GM12878 (cell line): ENCODE measurements at regions not wholly inside any gene's neighbourhood (a gene's known extent, or its start where the extent isn't known, plus 50 kb on each side); places are given as distances from the start of the nearest gene placed in this dataset.

ENCODE experiments used
- ATAC-seq: fragments of 200-7000 bp; cut with Tn5 transposase; 3 replicates; pipeline ENCODE4 v1.9.1; 2020; ENCODE audit warnings: mild to moderate bottlenecking, moderate library complexity
- BruUV-seq: library from RNA; stranded (reverse); fragments of 400-500 nt; replicated peaks from 2 replicates; lab custom pipeline; 2021; lab: Mats Ljungman, UMichigan
- CTCF ChIA-PET: fragments of 300-600 bp; sonication (Branson Sonifier 250); formaldehyde crosslinking; extraction: SDS; loops from one replicate; lab custom pipeline; 2021; ENCODE audit warnings: inconsistent platforms; lab: Yijun Ruan, JAX
- POLR2A ChIA-PET: fragments of 350-600 bp; formaldehyde crosslinking; extraction: SDS; loops from one replicate; lab custom pipeline; 2021; ENCODE audit warnings: inconsistent platforms; lab: Charles Lee
- RAD21 ChIA-PET: fragments of 300-600 bp; sonication (Branson Sonifier 250); formaldehyde crosslinking; loops from one replicate; lab custom pipeline; 2023; ENCODE audit warnings: antibody characterized with exemption; ENCODE audit not compliant: unreplicated experiment; lab: Charles Lee
- SMC1A ChIA-PET: fragments of 300-600 bp; sonication (Branson Sonifier 250); formaldehyde crosslinking; loops from one replicate; lab custom pipeline; 2023; ENCODE audit not compliant: unreplicated experiment, uncharacterized antibody; lab: Charles Lee
- DNase-seq: peaks from one replicate; pipeline ENCODE4 v3.0.0-alpha.2; 2011; ENCODE audit warnings: low read depth, low spot score
- FAIRE-seq: peaks from 3 replicates; lab custom pipeline; 2011; peaks lifted over from hg19 to GRCh38; lab: Jason Lieb, UNC
- H2AFZ ChIP-seq: 2 replicates; pipeline ENCODE4 v1.6.0; 2011; ENCODE audit warnings: low read depth, low read length, control low read depth; ENCODE audit not compliant: control insufficient read depth
- H3K27ac ChIP-seq: 2 replicates; pipeline ENCODE4 v1.5.1; 2011; ENCODE audit warnings: control low read depth; ENCODE audit not compliant: control insufficient read depth, insufficient read depth
- H3K27me3 ChIP-seq, 2 experiments: replicated peaks in 1 of 2; 2 replicates each; pipeline versions ENCODE4 v1.6.0 to v1.6.1; 2011; ENCODE audit warnings: low read length in 1 of 2; ENCODE audit not compliant: control insufficient read depth in 2 of 2, insufficient read depth in 2 of 2
- H3K36me3 ChIP-seq, 2 experiments: 2 replicates each; pipeline ENCODE4 v1.5.1; 2011; ENCODE audit warnings: low read length in 1 of 2; ENCODE audit not compliant: control insufficient read depth in 2 of 2, insufficient read depth in 2 of 2
- H3K4me1 ChIP-seq: 2 replicates; pipeline ENCODE4 v1.6.1; 2011; ENCODE audit warnings: mild to moderate bottlenecking, low read length, moderate library complexity, mixed read lengths; ENCODE audit not compliant: control insufficient read depth, insufficient read depth
- H3K4me2 ChIP-seq: 2 replicates; pipeline ENCODE4 v1.6.0; 2011; ENCODE audit warnings: control low read depth; ENCODE audit not compliant: control insufficient read depth, insufficient read depth
- H3K4me3 ChIP-seq: fragments of 200-600 bp; sonication (generic); 2 replicates; pipeline ENCODE4 v1.5.1; 2016
- H3K79me2 ChIP-seq: 2 replicates; pipeline ENCODE4 v1.6.0; 2011; ENCODE audit warnings: low read length; ENCODE audit not compliant: control insufficient read depth, insufficient read depth
- H3K9ac ChIP-seq: 2 replicates; pipeline ENCODE4 v1.8.0; 2011; ENCODE audit warnings: low read length, control low read depth, mixed read lengths; ENCODE audit not compliant: control insufficient read depth, insufficient read depth
- H3K9me3 ChIP-seq: replicated peaks from 3 replicates; pipeline ENCODE4 v1.5.1; 2011; ENCODE audit warnings: mild to moderate bottlenecking, low read length; ENCODE audit not compliant: control insufficient read depth, insufficient read depth
- H4K20me1 ChIP-seq: 2 replicates; pipeline ENCODE4 v1.6.0; 2011; ENCODE audit not compliant: control insufficient read depth, insufficient read depth
- BHLHE40 ChIP-seq, 2 experiments: fragments of 450-650 bp in 1 of 2; IDR thresholded peaks; 2 replicates each; pipeline ENCODE4 v1.6.1; 2011 to 2017; ENCODE audit warnings: low read depth in 2 of 2, borderline replicate concordance in 1 of 2, improper control_type of control experiment in 1 of 2, low read length in 1 of 2, mild to moderate bottlenecking in 1 of 2
- CUX1 ChIP-seq: IDR thresholded peaks from 2 replicates; pipeline ENCODE4 v1.6.1; 2012; ENCODE audit warnings: improper control_type of control experiment, low read depth, low read length; ENCODE audit not compliant: insufficient replicate concordance
- EED ChIP-seq: sonication (generic); IDR thresholded peaks from 2 replicates; pipeline ENCODE4 v1.6.1; 2016; ENCODE audit warnings: antibody characterized with exemption, low read depth
- RAD51 ChIP-seq: fragments of 450-650 bp; IDR thresholded peaks from 2 replicates; pipeline ENCODE4 v1.6.1; 2016; ENCODE audit warnings: moderate library complexity, mild to moderate bottlenecking, inconsistent platforms
- SPI1 ChIP-seq: IDR thresholded peaks from 2 replicates; pipeline ENCODE4 v1.6.1; 2011; ENCODE audit warnings: low read depth, mild to moderate bottlenecking, low read length, moderate library complexity, borderline replicate concordance; ENCODE audit not compliant: insufficient read depth
- WGBS: methylation state at CpG from one replicate; pipeline ENCODE4 v1.1.6; 2016; ENCODE audit warnings: low lambda C conversion rate; ENCODE audit not compliant: insufficient replicate concordance, insufficient coverage; ENCODE audit errors: missing lambda C conversion rate; 5-methylcytosine and 5-hydroxymethylcytosine counted together
- in situ Hi-C: fragments of 300-500 bp; cut with MboI; formaldehyde crosslinking; loops from 9 replicates; pipeline ENCODE4 v1.14.3; 2018; ENCODE audit warnings: mixed read lengths
- intact Hi-C: fragments of 100-400 bp; cut with micrococcal nuclease; formaldehyde crosslinking; loops from one replicate; pipeline ENCODE4 v1.14.2; 2022; ENCODE audit not compliant: unreplicated experiment
- TF ChIP-seq, protein P1 (sequence below): fragments of 450-650 bp; formaldehyde crosslinking; IDR thresholded peaks from 2 replicates; pipeline ENCODE4 v1.5.0; 2022; ENCODE audit warnings: mild to moderate bottlenecking, missing genetic modification characterization

DNA sequence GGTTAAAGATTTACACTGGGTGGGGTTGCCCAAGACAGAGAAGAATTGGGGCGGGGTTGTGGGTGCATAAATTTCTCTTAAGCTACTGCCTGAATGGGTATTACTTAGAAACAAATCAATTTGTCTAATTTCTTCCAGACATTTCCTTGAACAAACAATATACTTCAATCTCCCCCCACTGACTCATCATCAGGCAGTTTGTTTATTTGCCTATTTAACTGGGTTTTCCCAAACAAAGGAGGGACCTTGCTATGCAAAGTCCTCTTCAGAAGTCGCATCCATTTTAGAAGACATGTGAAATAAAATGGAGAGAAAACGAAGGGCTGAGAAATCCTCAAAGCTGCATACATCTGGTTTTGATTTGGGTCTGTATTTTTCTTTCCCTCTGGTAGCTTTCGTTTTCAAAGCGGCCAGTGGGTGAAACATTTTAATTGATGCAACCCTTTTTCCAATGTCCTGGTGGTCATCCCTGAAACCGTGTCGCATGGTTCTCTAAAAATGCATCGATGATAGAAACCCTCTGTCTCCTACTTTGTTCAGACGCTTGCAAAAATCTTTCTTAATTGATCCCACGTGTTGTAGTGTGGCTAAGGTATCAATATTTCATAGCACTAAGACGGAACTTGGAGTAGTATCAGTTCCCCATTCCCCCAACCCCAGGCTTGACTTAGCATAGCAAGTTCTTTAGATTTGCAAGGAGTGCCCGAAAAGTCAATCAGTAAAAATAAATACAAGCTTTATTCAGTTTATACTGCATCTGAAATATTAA is 115.1 kb upstream of the MXRA5 start:
- no peaks in the 10 kb centered on the region for H3K79me2 ChIP-seq
- CTCF ChIA-PET: no interaction called here
- POLR2A ChIA-PET: no interaction called here
- no peaks in the 10 kb centered on the region for H3K4me1 ChIP-seq
- DNase-seq (peak; percentile 2), ATAC-seq (peak; percentile 88), FAIRE-seq (peak; percentile 13)
- no peaks in the 10 kb centered on the region for H4K20me1 ChIP-seq
- RAD21 ChIA-PET: no interaction called here
- no peaks in the 10 kb centered on the region for H3K9me3 ChIP-seq
- H3K9ac ChIP-seq: no peak overlapping the region
- H3K27me3 ChIP-seq: no peaks in the 10 kb centered on the region
- no peak overlapping the region for H3K4me3 ChIP-seq
- BruUV-seq: no TSS peak
- 44% methylated on average over 12 of the region's 12 CpGs for WGBS
- in situ Hi-C loops (no loop called here), intact Hi-C loops (no loop called here)
- no peak overlapping the region for H3K4me2 ChIP-seq
- no peaks in the 10 kb centered on the region for H3K36me3 ChIP-seq
- TF ChIP-seq, protein P1, sequence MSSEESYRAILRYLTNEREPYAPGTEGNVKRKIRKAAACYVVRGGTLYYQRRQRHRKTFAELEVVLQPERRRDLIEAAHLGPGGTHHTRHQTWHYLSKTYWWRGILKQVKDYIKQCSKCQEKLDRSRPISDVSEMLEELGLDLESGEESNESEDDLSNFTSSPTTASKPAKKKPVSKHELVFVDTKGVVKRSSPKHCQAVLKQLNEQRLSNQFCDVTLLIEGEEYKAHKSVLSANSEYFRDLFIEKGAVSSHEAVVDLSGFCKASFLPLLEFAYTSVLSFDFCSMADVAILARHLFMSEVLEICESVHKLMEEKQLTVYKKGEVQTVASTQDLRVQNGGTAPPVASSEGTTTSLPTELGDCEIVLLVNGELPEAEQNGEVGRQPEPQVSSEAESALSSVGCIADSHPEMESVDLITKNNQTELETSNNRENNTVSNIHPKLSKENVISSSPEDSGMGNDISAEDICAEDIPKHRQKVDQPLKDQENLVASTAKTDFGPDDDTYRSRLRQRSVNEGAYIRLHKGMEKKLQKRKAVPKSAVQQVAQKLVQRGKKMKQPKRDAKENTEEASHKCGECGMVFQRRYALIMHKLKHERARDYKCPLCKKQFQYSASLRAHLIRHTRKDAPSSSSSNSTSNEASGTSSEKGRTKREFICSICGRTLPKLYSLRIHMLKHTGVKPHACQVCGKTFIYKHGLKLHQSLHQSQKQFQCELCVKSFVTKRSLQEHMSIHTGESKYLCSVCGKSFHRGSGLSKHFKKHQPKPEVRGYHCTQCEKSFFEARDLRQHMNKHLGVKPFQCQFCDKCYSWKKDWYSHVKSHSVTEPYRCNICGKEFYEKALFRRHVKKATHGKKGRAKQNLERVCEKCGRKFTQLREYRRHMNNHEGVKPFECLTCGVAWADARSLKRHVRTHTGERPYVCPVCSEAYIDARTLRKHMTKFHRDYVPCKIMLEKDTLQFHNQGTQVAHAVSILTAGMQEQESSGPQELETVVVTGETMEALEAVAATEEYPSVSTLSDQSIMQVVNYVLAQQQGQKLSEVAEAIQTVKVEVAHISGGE: no peak
- TF ChIP-seq BHLHE40 (IDR thresholded peaks at IDR 0.05; ENCODE audit: borderline replicate concordance in 1 of 2, low read depth in 2 of 2, low read length in 1 of 2): peak in 1 of 2 experiments; percentile 9; a peak in 1 of 4 replicates
- no peak for TF ChIP-seq EED
- TF ChIP-seq RAD51: peak; percentile 20; the same call in 1 of the 2 replicates
- peak; percentile 83 for TF ChIP-seq SPI1
- peak; percentile 81 for TF ChIP-seq CUX1
- SMC1A ChIA-PET: interaction anchor here (0.9 kb wide), 1 partner anchor 34 kb away, joined by 3 read pairs; no protein-coding TSS in a partner anchor
- no peak overlapping the region for H2AFZ ChIP-seq
- H3K27ac ChIP-seq: no peak overlapping the region
